Smooth muscle cell (in vitro differentiated cells): ENCODE measurements at regions not wholly inside any gene's neighbourhood (a gene's known extent, or its start where the extent isn't known, plus 50 kb on each side); places are given as distances from the start of the nearest gene placed in this dataset.

Source experiments
- DNase-seq: peaks from one replicate; lab custom pipeline; 2025; ENCODE audit not compliant: unreplicated experiment; lab: John Stamatoyannopoulos, UW
- H2AFZ ChIP-seq: fragments of 200-600 bp; sonication (generic); 2 replicates; pipeline ENCODE4 v1.6.0; 2016; ENCODE audit warnings: antibody characterized with exemption, low read depth, mild to moderate bottlenecking
- H3F3A ChIP-seq: fragments of 200-600 bp; sonication (generic); 2 replicates; pipeline ENCODE4 v1.6.0; 2017; ENCODE audit warnings: antibody characterized with exemption, low read depth
- H3K27ac ChIP-seq: fragments of 200-600 bp; sonication (generic); 2 replicates; pipeline ENCODE4 v1.5.1; 2016; ENCODE audit warnings: low read depth, mild to moderate bottlenecking
- H3K27me3 ChIP-seq: fragments of 200-600 bp; sonication (generic); 2 replicates; pipeline ENCODE4 v1.6.1; 2016; ENCODE audit warnings: low read depth, mild to moderate bottlenecking
- H3K36me3 ChIP-seq: fragments of 200-600 bp; sonication (generic); 2 replicates; pipeline ENCODE4 v1.5.1; 2016; ENCODE audit warnings: low read depth
- H3K4me1 ChIP-seq: fragments of 200-600 bp; sonication (generic); 2 replicates; pipeline ENCODE4 v1.5.1; 2016; ENCODE audit warnings: low read depth
- H3K4me2 ChIP-seq: fragments of 200-600 bp; sonication (generic); 2 replicates; pipeline ENCODE4 v1.6.0; 2016; ENCODE audit warnings: mild to moderate bottlenecking
- H3K4me3 ChIP-seq: fragments of 200-600 bp; sonication (generic); 2 replicates; pipeline ENCODE4 v1.5.1; 2016; ENCODE audit warnings: mild to moderate bottlenecking
- H3K79me2 ChIP-seq: fragments of 200-600 bp; sonication (generic); 2 replicates; pipeline ENCODE4 v1.6.0; 2016; ENCODE audit warnings: low read depth, mild to moderate bottlenecking
- H3K9ac ChIP-seq: fragments of 200-600 bp; sonication (generic); 2 replicates; pipeline ENCODE4 v1.6.0; 2016; ENCODE audit warnings: low read depth
- H3K9me3 ChIP-seq: fragments of 200-600 bp; sonication (generic); replicated peaks from 2 replicates; pipeline ENCODE4 v1.5.1; 2016; ENCODE audit warnings: low read depth
- H4K20me1 ChIP-seq: fragments of 200-600 bp; sonication (generic); 2 replicates; pipeline ENCODE4 v1.6.0; 2016; ENCODE audit warnings: low read depth
- WGBS: methylation state at CpG from one replicate; pipeline ENCODE4 v1.1.7; 2016; ENCODE audit warnings: low lambda C conversion rate; 5-methylcytosine and 5-hydroxymethylcytosine counted together
- TF ChIP-seq, protein P1 (sequence below): fragments of 200-600 bp; sonication (generic); IDR thresholded peaks from 2 replicates; pipeline ENCODE4 v1.5.1; 2017; ENCODE audit warnings: borderline replicate concordance, mild to moderate bottlenecking, antibody characterized with exemption; ENCODE audit not compliant: insufficient read depth, poor library complexity, severe bottlenecking

DNA sequence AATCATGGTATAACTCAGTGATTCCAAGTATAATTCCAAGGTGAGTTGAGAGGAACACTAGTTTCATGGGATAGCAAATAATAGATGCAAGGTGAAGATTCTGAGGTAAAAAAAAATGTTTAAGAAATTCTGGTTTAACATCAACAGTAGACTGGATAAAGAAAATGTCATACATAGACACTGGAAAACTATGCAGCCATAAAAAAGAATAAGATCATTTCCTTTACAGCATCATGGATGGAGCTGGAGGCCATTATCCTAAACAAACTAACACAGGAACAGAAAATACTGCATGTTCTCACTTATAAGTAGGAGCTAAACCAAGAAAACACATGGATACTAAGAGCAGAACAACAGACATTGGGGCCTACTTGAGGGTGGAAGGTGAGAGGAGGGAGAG is 54.6 kb upstream of the LEF1 start:
- no peaks in the 10 kb centered on the region for H4K20me1 ChIP-seq
- no peak for DNase-seq
- no peaks in the 10 kb centered on the region for H3K4me1 ChIP-seq
- H3K36me3 ChIP-seq: no peaks in the 10 kb centered on the region
- TF ChIP-seq, protein P1, sequence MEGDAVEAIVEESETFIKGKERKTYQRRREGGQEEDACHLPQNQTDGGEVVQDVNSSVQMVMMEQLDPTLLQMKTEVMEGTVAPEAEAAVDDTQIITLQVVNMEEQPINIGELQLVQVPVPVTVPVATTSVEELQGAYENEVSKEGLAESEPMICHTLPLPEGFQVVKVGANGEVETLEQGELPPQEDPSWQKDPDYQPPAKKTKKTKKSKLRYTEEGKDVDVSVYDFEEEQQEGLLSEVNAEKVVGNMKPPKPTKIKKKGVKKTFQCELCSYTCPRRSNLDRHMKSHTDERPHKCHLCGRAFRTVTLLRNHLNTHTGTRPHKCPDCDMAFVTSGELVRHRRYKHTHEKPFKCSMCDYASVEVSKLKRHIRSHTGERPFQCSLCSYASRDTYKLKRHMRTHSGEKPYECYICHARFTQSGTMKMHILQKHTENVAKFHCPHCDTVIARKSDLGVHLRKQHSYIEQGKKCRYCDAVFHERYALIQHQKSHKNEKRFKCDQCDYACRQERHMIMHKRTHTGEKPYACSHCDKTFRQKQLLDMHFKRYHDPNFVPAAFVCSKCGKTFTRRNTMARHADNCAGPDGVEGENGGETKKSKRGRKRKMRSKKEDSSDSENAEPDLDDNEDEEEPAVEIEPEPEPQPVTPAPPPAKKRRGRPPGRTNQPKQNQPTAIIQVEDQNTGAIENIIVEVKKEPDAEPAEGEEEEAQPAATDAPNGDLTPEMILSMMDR: no peak
- H3K27me3 ChIP-seq: no peaks in the 10 kb centered on the region
- H3K27ac ChIP-seq: no peak overlapping the region
- no peak overlapping the region for H3K4me2 ChIP-seq
- no peaks in the 10 kb centered on the region for H3F3A ChIP-seq
- no peaks in the 10 kb centered on the region for H3K9me3 ChIP-seq
- no peak overlapping the region for H2AFZ ChIP-seq
- no peak overlapping the region for H3K9ac ChIP-seq
- no peaks in the 10 kb centered on the region for H3K79me2 ChIP-seq
- no peak overlapping the region for H3K4me3 ChIP-seq

DNA sequence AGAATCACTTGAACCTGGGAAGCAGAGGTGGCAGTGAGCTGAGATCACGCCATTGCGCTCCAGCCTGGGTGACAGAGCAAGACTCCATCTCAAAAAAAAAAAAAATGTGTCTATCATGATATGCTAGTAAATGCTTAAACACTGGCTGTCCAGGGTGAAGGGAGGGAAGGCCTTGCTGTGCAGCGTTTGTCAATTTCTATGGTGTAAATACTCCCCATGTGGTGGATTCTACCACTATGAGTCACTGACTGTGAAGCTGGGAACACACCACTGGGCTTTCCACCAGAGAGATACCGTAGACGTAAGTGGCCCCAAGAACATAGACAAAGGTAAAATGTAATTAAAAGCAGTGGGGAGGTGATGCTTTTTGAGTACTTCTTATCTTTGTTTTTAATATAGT is 51.3 kb upstream of the LEF1 start:
- no peak overlapping the region for H3K4me2 ChIP-seq
- H3K27me3 ChIP-seq: no peaks in the 10 kb centered on the region
- no peak overlapping the region for H2AFZ ChIP-seq
- no peaks in the 10 kb centered on the region for H3F3A ChIP-seq
- no peaks in the 10 kb centered on the region for H3K4me1 ChIP-seq
- H3K9me3 ChIP-seq: no peaks in the 10 kb centered on the region
- DNase-seq: no peak
- no peak overlapping the region for H3K4me3 ChIP-seq
- H3K79me2 ChIP-seq: no peaks in the 10 kb centered on the region
- no peaks in the 10 kb centered on the region for H3K36me3 ChIP-seq
- no peak overlapping the region for H3K9ac ChIP-seq
- 65% methylated on average over 5 of the region's 5 CpGs for WGBS
- TF ChIP-seq, protein P1: no peak
- no peak overlapping the region for H3K27ac ChIP-seq
- H4K20me1 ChIP-seq: no peaks in the 10 kb centered on the region
